NCI-H446 (cell line): ENCODE measurements at regions not wholly inside any gene's neighbourhood (a gene's known extent, or its start where the extent isn't known, plus 50 kb on each side); places are given as distances from the start of the nearest gene placed in this dataset.

Experiments
- DNase-seq, 2 experiments: peaks; one replicate each; lab custom pipeline; 2025; lab: John Stamatoyannopoulos, UW

DNA sequence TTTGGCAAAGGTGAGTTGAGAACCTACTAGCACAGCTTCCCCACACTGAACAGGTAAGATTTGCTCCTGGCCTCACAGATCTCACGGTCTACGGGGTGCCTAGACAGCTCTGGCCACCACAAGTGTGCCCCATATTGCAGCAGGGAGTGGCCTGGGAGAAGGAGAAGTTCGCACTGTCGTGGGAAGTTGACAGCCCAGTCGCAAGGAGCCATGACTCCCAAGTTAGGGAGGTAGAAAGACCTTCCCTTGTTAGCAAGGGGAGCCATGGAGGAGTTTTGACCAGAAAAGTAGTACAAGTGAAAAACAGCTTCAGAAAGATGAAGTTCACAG lies 316.3 kb downstream of the BCL11B start:
- no peak for DNase-seq

DNA sequence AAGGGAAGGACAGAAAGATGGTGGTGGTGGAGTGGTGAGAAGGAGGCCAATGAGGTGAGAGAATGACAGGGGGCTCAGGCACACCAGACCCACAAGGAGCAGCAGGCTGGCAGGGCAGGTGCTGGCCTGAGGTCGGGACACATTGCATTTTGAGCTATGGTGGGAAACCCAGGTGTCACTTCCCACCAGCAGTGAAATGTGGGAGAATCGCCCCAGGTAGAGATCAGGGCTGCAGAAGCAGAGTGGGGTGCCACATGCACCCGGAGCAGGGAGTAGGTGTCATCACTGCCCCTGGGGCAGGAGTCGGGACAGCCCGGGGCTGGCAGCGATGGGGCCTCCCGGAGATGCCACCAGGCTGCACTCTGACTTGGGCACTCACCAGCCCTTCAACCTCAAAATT lies 315.8 kb downstream of the BCL11B start:
- DNase-seq, result no peak

DNA sequence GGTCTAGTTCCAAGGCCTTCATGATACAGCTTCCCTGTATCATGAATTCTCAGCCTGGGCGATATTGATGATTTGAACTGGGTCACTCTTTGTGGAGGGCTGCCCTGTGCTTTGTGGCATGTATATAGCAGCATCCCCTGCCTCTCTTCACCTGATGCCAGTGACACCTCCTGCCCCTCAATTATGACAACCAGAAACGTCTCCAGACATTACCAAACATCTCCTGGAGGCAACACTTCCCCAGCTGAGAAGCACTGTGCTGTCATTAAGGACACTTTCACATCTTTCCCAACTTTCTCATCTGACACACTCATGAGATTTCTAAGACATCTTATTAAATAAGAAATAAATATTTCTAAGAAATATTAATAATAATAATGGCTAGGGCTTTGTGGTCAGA lies 315.3 kb downstream of the BCL11B start:
- DNase-seq, result no peak

DNA sequence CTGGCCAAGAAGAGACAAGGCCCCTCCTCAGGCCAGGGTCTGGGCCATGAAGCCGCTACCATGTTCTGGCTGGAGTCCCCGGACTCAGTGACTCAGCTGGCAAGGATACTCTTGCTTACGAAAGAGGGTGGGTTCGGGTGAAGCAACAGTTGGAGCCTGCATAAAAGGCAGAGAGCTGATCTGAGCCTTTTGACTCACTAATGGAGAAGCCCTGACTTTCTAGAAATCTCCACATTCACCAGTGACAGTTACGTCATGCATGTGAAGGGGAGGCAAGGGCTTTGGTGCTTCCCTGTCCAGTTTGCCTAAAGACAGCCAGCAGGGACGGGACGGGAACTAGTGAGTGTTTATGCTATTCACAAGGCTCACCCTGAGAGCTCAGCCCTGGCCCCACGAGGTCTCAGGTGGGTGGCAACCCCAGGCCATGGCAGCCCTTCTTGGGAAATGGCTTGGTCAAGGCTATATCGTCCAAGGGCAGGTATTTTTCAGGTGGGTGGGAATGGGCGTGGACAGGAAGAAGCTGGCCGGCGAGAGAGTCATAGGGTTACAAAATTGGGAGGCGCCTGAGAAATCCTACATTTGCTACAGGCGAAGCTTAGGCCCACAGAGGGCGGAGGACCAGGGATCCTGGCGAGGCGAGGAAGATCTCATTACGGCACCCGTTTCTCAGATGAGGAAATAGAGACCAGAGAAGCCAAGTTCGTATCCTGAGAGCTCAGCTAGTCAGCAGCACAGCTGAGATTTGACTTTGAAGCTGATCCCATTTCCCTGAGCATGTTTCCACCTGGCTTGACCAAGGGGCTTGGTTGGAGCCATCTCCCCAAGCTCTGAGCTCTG lies 314.6 kb downstream of the BCL11B start:
- no peak for DNase-seq

DNA sequence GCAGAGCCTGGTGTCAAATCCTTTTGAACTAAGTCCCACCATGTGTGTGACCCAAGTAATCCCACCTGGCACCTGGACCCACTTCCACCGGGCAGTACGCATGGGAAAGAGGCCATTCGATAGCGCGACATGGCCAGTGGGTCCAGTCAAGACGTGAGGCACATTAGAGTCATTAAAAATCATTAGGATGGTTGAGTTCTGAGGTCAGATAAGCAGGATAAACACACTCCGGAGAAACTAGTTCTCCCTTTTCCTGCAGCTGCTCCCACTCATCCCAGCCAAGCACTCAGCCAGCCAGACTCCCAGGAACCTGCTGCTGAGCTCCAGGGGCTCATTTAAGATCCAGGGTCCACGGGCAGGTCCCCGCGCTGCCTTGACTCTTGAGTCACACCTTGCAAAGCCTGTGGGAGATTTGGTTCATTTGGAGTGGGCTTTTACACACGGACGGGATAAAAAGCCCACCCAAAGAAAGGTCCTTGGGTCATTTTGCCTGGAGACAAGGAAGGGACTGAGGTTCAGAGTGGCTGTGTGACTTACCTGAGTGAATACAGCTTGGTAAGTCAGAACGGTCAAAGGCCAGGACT lies 313.9 kb downstream of the BCL11B start:
- no peak for DNase-seq

DNA sequence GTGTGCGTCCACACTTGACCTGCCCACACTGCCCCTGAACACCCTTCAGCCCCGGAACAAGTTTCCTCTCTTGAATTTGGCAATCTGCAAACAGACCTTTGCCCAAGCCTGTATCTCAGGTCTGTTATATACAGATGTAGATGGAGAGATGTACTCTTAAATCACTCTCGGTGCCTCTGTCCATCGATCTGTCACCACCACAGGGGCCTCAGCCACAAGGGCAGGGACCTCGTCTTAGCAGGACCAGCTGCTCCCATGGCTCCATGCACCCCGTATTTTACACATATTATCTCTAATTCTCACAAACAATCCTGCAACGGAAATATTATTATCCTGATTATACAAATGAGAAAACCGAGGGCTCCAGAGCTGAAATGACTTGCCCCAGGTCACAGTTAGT lies 313.4 kb downstream of the BCL11B start:
- DNase-seq, result no peak

DNA sequence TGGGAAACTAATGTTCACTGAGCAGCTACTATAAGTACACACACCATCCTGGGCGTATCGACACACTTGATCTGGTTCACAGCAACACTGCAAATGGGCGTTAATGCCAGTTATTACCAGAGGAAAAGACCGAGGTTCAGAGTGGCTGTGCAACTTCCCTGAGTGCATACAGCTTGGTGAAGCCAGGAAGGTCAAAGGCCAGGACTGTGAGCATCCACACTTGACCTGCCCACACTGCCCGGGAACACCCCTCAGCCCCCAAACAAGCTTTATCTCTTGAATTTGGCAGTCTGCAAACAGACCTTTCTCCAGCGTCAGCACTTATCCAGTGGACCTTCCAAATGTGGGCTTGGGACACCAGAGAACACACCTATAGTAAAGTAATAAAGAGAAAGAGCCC lies 312.6 kb downstream of the BCL11B start:
- no peak for DNase-seq

DNA sequence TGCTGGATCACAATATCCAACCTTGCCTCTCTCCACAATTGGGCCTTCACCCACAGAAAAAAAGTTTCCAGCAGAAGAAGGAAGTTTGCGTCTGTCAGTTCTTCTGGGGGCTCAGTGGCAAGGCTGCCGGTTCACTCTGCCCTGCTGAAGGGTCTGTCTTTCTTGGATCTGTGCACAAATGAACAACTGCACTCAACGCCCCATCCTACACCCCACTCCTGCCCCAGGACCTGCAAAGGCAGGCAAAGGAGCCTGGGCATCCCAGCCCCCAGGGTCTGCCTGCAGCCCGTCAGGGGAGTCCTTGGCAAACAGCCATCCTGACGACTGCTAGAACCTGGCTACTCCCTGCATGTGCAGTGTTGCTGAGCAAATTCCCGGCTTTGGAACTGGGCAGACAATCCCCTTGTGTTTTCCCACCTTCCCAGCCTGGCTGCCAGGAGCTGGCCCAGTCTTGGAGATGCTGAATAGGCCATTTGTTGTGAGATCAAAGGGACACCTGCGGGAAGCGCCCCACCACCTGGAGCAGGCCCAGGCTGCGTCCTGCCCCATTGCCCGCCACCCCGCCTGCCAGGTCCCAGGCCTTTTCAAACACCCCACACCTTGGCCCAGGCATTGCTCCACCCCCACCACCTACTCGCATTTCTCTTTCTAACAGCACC lies 311.9 kb downstream of the BCL11B start:
- no peak for DNase-seq

DNA sequence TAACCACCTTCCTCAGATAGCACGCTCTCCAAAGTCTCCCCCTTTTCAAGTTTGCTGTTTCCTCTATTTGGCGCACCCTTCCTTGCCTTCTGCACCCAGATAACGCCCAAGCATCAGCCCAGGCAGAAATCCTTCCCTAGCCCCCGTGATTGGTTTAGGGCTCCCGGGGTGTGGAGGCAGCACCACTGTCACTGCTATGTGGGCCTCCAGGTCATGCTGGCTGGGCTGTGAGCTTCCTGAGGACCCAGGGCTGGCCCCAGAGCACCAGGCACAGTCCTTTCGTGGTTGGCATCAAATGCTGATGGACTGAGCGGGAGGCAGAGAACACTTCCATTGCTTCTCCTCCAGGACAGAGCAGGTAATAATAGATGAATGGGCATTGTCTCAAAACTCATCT lies 311.4 kb downstream of the BCL11B start:
- DNase-seq, result no peak

DNA sequence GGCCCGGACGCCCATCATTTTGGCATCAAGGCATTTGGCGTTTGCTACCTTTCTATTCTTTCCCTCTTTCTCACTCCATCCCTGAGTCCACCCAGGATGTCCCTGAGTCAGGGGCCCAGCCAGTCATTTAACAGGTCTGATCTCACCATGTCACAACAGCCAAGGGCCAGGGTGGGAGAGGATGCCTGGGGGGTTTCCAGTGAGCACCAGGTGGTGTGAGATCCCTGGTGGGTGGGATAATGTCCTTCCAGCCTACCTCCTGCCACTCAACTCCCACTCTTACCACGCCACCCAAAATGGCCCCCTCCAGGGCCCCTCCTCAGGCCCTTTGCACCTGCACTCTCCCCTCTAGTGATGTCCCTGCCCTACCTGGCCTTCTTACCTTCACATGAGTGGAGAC lies 310.8 kb downstream of the BCL11B start:
- DNase-seq, result no peak

DNA sequence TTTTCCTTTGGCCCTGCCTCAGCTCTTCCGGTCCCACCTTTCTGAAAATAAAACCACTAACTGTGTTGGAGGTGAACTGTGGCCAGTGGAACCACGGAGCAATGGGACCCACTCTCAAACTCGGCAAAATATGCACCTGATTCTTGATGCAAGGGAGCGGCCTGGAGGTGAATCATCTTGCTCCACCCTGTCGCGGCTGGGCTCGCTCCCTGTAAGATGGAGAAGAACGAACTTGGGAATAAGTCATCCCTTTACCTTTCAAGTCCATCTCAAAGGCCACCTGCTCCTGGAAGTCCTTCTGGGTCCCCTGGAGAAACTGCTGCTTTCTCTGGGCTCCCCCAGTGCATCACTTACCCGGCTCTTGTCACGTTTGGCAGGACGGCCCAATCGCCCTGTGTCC lies 309.9 kb downstream of the BCL11B start:
- DNase-seq, result no peak

DNA sequence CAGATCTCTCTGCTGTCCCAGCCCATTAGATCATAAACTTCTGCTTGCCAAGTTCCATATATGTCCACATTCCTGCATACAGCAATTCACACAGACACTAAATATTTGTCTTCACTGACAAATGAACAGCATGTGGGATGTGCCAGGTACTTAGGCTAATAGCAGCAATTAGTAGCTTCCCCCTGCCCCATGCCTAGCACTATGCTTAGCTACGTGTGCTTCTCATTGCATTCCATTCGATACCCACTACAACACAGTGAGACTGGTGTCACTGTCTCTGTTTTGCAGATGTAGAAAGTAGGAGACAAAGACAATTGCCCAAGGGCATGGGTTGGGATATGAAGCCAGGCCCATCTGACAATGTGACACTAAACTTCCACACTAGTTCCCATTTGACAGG lies 308.4 kb downstream of the BCL11B start:
- no peak for DNase-seq

DNA sequence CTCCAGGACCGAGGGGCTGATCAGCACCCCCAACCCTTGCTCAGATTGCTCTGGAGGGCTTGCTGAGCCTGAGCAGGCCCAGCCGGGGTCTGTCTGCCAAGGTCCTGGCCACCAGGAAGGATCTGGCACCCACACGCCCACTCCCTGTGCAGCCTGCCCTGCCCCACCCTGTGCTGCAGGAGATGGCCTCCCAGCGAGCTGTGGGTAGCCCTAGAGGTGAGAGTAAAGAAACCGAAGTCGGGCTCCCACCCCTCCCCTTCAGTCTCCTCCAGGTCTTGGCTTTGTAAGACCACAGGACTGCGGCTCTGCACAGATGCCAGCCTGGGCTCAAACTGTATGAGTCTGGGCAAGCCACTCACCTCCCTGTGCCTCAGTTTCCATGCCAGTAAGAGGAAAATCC lies 307.8 kb downstream of the BCL11B start:
- DNase-seq, result no peak

DNA sequence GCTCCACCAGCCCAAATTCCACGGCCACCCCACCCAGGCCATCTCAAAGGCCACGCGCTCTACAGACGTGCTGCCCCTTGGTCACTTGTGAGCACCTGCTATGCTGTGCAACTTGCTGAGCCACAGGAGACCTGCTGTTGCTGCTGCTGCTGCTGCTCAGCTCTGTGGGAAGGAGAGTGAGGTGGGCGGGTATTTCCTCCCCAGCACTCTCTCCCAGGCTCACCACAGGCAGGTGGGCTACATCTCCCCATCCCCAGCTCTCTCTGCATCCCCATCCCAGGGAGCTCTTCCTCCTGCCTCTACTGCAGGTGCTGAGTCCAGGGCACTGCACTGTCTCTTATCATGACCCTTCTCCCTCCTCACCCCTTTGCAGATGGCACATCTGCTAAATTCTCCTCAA lies 306.9 kb downstream of the BCL11B start:
- no peak for DNase-seq

DNA sequence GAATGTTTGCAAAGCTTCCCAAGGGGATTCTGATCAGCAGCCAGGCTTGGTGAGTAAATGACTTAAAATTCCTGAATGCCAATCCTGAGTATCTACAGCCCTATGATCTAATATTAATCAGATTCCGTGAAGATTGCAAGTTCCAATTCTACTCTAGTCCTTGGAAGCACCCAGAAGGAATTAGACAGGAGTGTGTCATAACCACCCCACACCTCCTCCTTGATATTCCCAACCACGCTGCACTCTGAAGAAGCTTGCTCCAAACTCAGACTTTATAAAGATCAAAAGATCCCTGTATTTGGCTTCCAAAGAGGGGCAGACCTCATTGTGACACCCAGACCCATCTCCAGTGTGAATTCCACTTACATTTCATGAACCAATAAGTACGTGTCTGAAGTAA lies 306.0 kb downstream of the BCL11B start:
- DNase-seq, result no peak

DNA sequence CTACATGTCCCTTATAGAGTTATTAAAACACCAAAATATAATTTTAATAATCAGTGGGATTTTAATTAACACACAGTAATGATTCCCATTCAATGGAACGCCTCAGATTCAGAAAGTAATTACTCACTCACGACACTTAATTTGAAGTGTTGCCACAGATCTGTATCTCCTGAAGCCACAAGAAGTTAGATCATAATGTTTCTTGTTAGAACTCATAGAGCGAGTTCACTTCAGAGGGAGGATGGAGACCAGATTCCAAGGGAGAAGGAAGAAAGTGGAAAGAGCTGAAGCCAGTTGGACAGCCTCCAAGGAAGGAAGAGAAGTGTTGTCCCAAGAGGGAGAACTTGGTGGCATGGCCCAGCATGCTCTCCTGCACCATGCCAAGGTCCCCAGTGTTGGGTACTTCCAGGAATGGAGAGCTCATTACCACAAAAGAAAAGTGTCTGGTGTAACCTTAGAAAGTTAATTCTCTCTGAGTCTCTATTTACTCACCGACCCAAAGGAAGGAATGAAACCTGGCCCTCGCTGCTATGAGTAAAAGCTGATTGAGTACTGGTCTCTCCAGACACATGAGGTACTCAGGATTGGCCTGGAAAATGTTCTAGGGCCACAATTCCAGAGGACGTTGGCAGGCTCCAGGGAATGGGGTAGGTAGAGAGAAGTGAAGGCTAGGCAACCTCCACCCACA lies 305.4 kb downstream of the BCL11B start:
- DNase-seq, result no peak

DNA sequence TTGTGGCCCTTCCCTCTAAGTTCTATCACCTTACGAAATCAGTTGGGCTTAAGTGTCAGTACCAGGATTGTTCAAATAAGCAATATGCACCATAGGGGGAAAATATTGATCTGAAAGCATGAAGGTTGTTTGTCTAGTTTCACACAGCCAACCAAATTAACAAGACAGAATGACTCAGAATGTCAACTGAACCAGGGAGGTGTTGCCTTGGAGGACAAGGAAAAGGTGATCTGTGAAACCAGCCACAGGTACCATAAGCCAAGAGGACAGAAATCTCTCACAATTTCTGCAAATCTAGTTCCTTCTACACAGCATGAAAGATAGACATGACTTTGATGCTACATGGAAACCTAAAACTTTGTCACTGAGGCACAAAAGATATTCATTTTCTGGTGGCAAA lies 297.9 kb downstream of the BCL11B start:
- DNase-seq, result no peak

DNA sequence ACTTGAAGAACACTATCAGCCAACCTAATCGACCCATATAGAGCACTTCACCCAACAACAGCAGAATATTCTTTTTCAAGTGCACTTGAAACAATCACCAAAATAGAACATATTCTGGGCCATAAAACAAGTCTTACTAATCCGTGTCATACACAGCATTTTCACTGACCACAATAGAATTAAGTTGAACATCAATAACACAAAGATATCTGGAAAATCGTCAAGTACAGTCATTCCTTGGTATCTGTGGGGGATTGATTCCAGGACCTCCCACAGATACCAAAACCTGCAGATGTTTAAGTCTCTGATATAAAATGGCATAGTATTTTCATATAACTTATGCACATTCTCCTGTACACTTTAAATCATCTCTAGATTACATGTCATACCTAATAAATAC lies 295.7 kb downstream of the BCL11B start:
- DNase-seq, result no peak

DNA sequence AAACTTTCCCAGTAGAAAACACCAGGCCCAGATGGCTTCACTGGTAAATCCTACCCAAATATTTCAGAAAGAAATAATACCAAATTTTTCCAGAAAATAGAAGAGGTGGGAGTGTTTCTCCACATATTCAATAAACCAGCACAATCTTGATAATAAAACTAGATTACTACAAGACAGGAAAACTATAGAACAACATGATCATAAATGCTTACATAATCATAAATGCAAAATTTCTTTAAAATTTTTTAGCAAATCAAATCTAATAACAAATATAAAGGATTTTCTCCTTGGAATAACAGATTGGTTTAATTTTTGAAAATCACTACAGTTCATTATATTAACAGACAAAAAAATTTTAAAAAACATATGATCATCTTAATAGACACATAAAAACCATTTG lies 294.5 kb downstream of the BCL11B start:
- no peak for DNase-seq

DNA sequence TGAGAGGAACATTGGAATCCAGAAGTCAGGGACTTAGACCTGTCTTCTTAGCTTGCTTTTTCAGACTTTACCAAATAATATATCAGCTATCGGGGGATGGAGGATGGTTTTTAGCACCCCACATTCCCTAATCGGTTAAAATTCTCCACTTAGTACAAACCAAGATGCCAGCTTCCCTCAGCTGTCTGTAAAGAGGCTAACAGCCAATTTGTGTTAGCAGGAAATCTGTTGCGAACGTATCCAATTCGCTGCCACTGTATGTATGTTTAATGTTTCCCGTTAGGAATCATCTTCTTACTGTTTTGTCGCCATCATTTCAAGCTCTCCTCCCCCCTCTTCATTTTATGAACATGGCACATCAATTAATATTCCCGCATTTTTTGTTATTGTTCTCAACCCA lies 289.0 kb downstream of the BCL11B start:
- DNase-seq, result no peak

DNA sequence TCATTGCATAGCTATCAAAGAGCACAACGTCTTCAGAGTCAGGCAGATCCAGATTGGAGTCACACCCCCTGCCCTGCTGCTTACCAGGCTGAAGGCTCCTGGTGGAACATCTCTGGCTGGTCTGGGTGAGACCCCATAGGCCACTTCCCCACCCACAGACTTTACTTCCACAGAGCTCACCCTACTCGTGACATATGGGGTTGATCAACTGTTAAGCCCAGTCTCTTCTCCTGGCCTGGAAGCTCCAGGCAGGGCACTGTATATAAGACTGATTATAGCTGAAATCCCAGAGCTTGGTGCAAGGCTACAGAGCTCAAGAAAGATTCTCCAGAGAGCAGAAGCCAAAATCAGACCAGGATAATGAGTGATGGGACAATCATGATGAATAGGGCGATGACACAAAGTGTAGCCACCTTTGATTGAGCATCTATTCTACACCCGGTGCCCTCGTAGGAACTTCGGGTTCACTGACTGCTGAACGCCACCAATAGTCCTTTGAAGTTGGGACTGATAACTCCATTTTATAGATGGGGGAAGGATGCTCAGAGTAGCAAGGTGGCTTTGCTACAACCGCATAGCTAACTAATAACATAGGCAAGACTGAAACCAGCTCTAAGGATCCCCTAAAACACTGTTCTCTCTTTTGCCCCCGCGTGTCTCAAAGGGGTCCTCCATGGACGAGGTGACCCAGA lies 287.8 kb downstream of the BCL11B start:
- no peak for DNase-seq

DNA sequence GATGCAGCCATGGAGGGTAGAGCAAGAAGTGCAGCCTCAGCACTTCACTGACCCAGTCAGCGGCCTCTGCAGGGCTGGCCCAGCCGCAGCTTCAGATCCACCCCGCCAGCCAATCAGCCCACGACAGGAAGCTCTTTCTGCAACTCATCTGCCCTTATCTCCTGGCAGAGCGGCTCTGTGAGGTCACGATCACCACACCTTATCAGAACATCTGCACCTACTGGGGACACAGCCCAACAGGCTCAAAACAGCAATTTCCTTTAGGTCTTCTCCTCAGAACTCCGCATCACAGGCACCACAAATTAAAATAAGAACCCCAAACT lies 287.3 kb downstream of the BCL11B start:
- no peak for DNase-seq

DNA sequence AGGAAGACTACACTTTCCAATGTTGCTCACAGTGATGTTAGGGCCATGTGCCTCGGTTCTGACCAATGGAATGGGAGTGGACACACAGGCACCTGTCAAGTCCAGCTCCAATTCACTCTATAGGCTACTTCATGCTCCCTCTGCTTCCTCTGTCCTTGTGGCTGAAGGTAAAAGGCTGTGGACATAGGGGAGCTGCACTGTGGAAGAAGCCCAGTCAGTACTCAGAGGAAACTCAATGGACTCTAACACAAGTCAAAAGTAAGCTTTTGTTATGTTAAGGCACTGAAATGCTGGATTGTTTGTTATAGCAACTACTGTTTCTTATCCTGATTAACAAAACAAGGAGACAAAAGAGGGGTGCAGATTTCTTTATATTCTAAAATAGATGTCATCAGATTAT lies 278.2 kb downstream of the BCL11B start:
- DNase-seq, result no peak
